22Rv1 (cell line): ENCODE measurements at regions not wholly inside any gene's neighbourhood (a gene's known extent, or its start where the extent isn't known, plus 50 kb on each side); places are given as distances from the start of the nearest gene placed in this dataset.

ENCODE experiments used
- CTCF ChIP-seq: fragments of 450-650 bp; IDR thresholded peaks from 2 replicates; pipeline ENCODE4 v1.5.1; 2017; ENCODE audit warnings: mild to moderate bottlenecking
- ZFX ChIP-seq: fragments of 450-650 bp; IDR thresholded peaks from 2 replicates; pipeline ENCODE4 v1.6.1; 2017; ENCODE audit warnings: antibody characterized with exemption, borderline replicate concordance

GRCh38 chr1:228905701-228906101, 170.4 kb downstream of the RHOU start:
- TF ChIP-seq CTCF (no peak), ZFX (no peak)
